ENCODE measurements at regions not wholly inside any gene's neighbourhood (a gene's known extent, or its start where the extent isn't known, plus 50 kb on each side); places are given as distances from the start of the nearest gene placed in this dataset.

GRCh38 chr4:19093951-19094350, 1072.4 kb upstream of the LCORL start:
- no peak for DNase-seq
- H3K4me3 Mint-ChIP-seq: no peak overlapping the region
- no peak for TF ChIP-seq CTCF (IDR thresholded peaks at IDR 0.05)
- no peak overlapping the region for H3K27ac Mint-ChIP-seq
- peaks cover 4% of the 10 kb centered on the region for H3K9me3 Mint-ChIP-seq
- H3K27me3 Mint-ChIP-seq (ENCODE audit: low read depth, poor library complexity): no peaks in the 10 kb centered on the region
- H3K36me3 Mint-ChIP-seq (ENCODE audit: low read depth): no peaks in the 10 kb centered on the region
- H3K4me1 Mint-ChIP-seq: no peaks in the 10 kb centered on the region

DNA sequence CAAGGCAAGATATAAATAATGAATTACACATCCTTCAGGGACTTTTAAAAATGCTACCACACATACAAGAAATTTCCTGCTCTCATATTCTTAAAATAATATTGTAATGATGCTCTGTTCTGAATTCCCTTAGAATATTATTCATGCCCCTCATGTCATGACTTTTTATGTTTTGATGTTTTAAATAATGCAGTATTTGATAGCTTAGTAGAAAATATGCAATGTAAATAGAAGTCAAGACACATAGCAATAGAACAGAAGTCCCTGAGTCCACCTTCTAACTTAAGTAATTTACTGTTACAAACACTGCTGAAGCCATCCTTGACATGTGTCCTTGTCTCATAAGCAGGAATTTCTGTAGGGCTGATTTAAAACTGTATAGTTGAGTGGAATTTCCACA, 1071.2 kb upstream of the LCORL start:
- TF ChIP-seq CTCF (IDR thresholded peaks at IDR 0.05): no peak
- Mint-ChIP-seq H3K27me3 (ENCODE audit: low read depth, poor library complexity) (no peaks in the 10 kb centered on the region), H3K9me3 (peaks cover 6% of the 10 kb centered on the region), H3K4me3 (no peak overlapping the region), H3K4me1 (no peaks in the 10 kb centered on the region), H3K27ac (no peak overlapping the region), H3K36me3 (ENCODE audit: low read depth) (no peaks in the 10 kb centered on the region)
- DNase-seq: no peak

DNA sequence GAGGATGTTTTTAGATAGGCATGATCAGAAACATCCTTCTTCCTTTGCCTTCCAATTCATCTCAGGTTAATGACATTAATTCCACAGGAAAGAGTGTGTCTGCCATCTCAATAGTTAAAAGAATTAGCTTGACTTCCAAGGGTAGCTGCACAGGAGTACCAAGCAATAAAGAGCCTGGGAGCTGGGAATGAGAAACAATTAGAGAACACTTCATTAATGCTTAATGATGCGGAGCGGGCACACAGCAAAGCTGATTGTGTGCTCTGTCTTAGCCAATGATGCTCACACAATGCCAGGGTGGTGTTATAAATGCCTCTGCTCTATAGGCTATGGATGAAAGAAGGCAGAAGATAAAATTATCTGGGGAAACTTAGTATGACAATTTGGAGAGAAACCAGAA, 1052.5 kb upstream of the LCORL start:
- peaks cover 11% of the 10 kb centered on the region for H3K36me3 Mint-ChIP-seq (ENCODE audit: low read depth)

GRCh38 chr4:19063662-19064061, 1042.1 kb upstream of the LCORL start:
- TF ChIP-seq CTCF (IDR thresholded peaks at IDR 0.05): no peak
- H3K4me3 Mint-ChIP-seq: no peak overlapping the region
- H3K36me3 Mint-ChIP-seq (ENCODE audit: low read depth): peaks cover 57% of the 10 kb centered on the region
- H3K4me1 Mint-ChIP-seq: no peaks in the 10 kb centered on the region
- no peak for DNase-seq
- H3K27me3 Mint-ChIP-seq (ENCODE audit: low read depth, poor library complexity): no peaks in the 10 kb centered on the region
- no peak overlapping the region for H3K27ac Mint-ChIP-seq
- peaks cover 84% of the 10 kb centered on the region for H3K9me3 Mint-ChIP-seq

More for the DNA sequence above, 1052.5 kb upstream of the LCORL start:
- no peak overlapping the region for H3K27ac Mint-ChIP-seq
- H3K4me1 Mint-ChIP-seq: peaks cover 24% of the 10 kb centered on the region
- peaks cover 11% of the 10 kb centered on the region for H3K9me3 Mint-ChIP-seq
- H3K27me3 Mint-ChIP-seq (ENCODE audit: low read depth, poor library complexity): no peaks in the 10 kb centered on the region
- H3K4me3 Mint-ChIP-seq: no peak overlapping the region
- no peak for TF ChIP-seq CTCF (IDR thresholded peaks at IDR 0.05)
- DNase-seq: no peak

GRCh38 chr4:19054916-19055315, 1033.4 kb upstream of the LCORL start:
- Mint-ChIP-seq H3K36me3 (ENCODE audit: low read depth) (peaks cover 18% of the 10 kb centered on the region), H3K4me3 (no peak overlapping the region), H3K27me3 (ENCODE audit: low read depth, poor library complexity) (no peaks in the 10 kb centered on the region), H3K4me1 (peaks cover 32% of the 10 kb centered on the region), H3K27ac (no peak overlapping the region), H3K9me3 (peaks cover 6% of the 10 kb centered on the region)
- DNase-seq: no peak
- no peak for TF ChIP-seq CTCF (IDR thresholded peaks at IDR 0.05)

GRCh38 chr4:19051831-19052230, 1030.3 kb upstream of the LCORL start:
- peak overlapping the region; percentile 91 for H3K27ac Mint-ChIP-seq
- TF ChIP-seq CTCF (IDR thresholded peaks at IDR 0.05): no peak
- peak; percentile 31 for DNase-seq
- H3K36me3 Mint-ChIP-seq (ENCODE audit: low read depth): peaks cover 7% of the 10 kb centered on the region
- H3K9me3 Mint-ChIP-seq: peaks cover 4% of the 10 kb centered on the region
- H3K4me3 Mint-ChIP-seq: peak overlapping the region; percentile 22
- peaks cover 43% of the 10 kb centered on the region for H3K4me1 Mint-ChIP-seq
- no peaks in the 10 kb centered on the region for H3K27me3 Mint-ChIP-seq (ENCODE audit: low read depth, poor library complexity)
